Type B pancreatic cell (in vitro differentiated cells): ENCODE measurements at regions not wholly inside any gene's neighbourhood (a gene's known extent, or its start where the extent isn't known, plus 50 kb on each side); places are given as distances from the start of the nearest gene placed in this dataset.

Source experiments
- DNase-seq: peaks from one replicate; pipeline ENCODE4 v3.0.0; 2021; ENCODE audit warnings: mixed read lengths; ENCODE audit not compliant: unreplicated experiment; ENCODE audit errors: extremely low spot score
- H3K27ac Mint-ChIP-seq: 2 replicates; pipeline ENCODE4 v1.8.0; 2021; ENCODE audit warnings: mild to moderate bottlenecking, mixed read lengths
- H3K27me3 Mint-ChIP-seq: 2 replicates; pipeline ENCODE4 v1.8.0; 2021; ENCODE audit warnings: mixed read lengths
- H3K36me3 Mint-ChIP-seq: 2 replicates; pipeline ENCODE4 v1.8.0; 2021; ENCODE audit warnings: mixed read lengths
- H3K4me1 Mint-ChIP-seq: one replicate; pipeline ENCODE4 v1.8.0; 2021; ENCODE audit warnings: mixed read lengths; ENCODE audit not compliant: unreplicated experiment
- H3K4me3 Mint-ChIP-seq: 2 replicates; pipeline ENCODE4 v1.8.0; 2021; ENCODE audit warnings: mild to moderate bottlenecking, mixed read lengths
- H3K9me3 Mint-ChIP-seq: 2 replicates; pipeline ENCODE4 v1.8.0; 2021; ENCODE audit warnings: mixed read lengths
- CTCF ChIP-seq: fragments of 200-600 bp; sonication (generic); conservative IDR thresholded peaks from 2 replicates; pipeline ENCODE4 v1.5.0; 2021; ENCODE audit warnings: antibody characterized with exemption, mild to moderate bottlenecking

DNA sequence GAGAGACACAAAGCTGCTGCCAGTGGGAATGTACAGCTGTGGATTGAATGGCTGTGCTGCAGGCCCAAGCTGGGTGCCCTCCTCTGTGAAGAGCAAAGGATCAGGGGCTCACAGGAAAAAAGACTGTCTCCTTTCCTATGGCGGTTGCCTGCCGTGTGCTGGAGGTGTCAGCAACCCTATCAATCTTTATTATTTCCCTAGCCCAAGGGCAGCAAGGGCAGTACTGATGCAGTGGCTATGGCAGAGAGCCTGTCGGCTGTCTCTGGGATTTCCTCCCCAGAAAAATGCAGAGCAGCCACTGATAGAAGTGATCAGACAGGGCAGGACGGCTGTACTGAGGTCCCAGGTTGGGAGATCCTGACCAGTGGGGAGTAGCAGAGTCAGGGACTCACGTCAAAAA is 117.3 kb upstream of the CDH12 start:
- Mint-ChIP-seq H3K36me3 (no peaks in the 10 kb centered on the region), H3K27ac (no peak overlapping the region), H3K4me1 (no peaks in the 10 kb centered on the region), H3K9me3 (peaks cover 11% of the 10 kb centered on the region), H3K4me3 (no peak overlapping the region), H3K27me3 (no peaks in the 10 kb centered on the region)
- DNase-seq: no peak
- no peak for TF ChIP-seq CTCF

DNA sequence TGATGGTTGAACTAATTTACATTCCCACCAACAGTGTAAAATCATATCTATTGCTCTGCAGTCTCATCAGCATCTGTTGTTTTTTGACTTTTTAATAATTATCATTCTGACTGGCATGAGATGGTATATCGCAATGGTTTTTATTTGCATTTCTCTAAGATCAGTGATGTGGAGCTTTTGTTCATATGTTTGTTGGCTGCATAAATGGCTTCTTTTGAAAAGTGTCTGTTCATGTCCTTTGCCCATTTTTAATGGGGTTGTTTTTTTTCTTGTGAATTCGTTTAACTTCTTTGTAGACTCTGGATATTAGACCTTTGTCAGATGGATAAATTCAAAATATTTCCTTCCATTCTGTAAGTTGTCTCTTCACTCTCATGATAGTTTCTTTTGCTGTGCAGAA is 115.2 kb upstream of the CDH12 start:
- Mint-ChIP-seq H3K4me3 (no peak overlapping the region), H3K9me3 (peaks cover 11% of the 10 kb centered on the region), H3K4me1 (no peaks in the 10 kb centered on the region), H3K36me3 (no peaks in the 10 kb centered on the region), H3K27ac (no peak overlapping the region), H3K27me3 (no peaks in the 10 kb centered on the region)
- DNase-seq: no peak
- TF ChIP-seq CTCF: no peak

DNA sequence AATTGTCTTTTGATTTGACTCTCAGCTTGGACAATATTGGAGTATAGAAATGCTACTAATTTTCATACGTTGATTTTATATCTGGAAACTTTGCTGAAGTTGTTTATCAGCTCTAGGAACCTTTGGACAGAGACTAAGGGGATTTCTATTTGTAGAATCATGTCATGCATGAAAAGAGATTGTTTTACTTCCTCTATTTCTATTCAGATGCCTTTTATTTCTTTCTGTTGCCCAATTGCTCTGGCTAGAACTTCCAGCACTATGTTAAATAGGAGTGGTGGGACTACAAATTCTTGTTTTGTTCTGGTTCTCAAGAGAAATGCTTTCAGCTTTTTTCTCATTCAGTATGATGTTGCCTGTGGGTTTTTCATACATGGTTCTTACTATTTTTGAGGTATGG is 112.8 kb upstream of the CDH12 start:
- H3K36me3 Mint-ChIP-seq: no peaks in the 10 kb centered on the region
- TF ChIP-seq CTCF: no peak
- H3K27me3 Mint-ChIP-seq: no peaks in the 10 kb centered on the region
- DNase-seq: no peak
- H3K4me3 Mint-ChIP-seq: no peak overlapping the region
- no peak overlapping the region for H3K27ac Mint-ChIP-seq
- H3K4me1 Mint-ChIP-seq: no peaks in the 10 kb centered on the region
- peaks cover 11% of the 10 kb centered on the region for H3K9me3 Mint-ChIP-seq

DNA sequence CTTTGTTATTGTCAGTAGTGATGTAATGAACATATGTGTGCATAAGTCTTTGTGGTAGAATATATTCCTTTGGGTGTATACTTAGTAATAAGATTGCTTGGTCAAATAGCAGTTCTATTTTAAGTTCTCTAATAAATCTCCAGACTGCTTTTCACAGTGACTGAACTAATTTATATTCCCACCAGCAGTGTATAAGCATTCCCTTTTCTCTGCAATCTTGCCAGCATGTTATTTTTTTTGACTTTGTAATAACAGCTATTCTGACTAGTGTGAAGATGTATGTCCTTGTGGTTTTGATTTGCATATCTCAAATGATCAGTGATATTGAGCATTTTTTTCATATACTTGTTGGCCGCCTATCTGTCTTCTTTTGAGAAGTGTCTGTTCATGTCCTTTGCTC is 111.5 kb upstream of the CDH12 start:
- Mint-ChIP-seq H3K27ac (no peak overlapping the region), H3K36me3 (no peaks in the 10 kb centered on the region), H3K4me3 (no peak overlapping the region), H3K4me1 (no peaks in the 10 kb centered on the region), H3K9me3 (peaks cover 11% of the 10 kb centered on the region), H3K27me3 (no peaks in the 10 kb centered on the region)
- no peak for TF ChIP-seq CTCF
- no peak for DNase-seq

DNA sequence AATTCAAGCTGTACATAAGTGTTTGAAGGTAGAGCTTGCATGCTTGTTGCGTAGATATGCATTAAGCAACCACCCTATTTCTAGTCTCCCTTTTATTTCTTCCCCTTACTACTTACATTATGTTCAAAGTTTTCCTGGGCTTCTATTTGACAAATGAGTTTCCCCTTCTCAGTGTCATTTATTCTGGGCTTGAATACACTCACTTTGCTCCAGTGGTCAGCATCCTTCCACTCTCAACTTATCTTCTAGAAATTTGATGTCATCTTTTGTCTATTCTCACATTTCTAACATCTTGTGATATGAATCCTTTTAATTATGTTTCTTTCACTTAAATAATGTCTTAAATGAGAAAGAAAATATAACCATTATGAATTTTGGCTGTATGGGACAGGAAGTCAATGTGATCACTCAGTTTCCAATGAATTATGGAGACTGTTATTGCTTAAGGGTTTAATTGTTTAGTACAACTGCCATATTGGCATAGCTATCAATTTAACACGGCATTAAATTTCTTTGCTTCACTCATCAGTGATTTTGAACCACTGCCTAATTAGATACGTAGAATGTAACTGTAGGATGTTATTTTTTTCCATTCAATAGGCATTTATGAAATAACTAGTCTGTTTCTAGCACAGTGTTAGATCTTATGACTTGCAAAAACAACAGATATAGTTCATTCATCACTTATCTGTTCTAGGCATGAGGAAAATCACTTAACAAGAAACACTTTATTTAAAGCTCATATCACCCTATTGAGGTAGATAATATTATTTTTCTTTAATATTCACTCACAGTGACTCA is 105.5 kb upstream of the CDH12 start:
- Mint-ChIP-seq H3K27me3 (no peaks in the 10 kb centered on the region), H3K4me3 (no peak overlapping the region), H3K9me3 (no peaks in the 10 kb centered on the region), H3K36me3 (no peaks in the 10 kb centered on the region), H3K4me1 (no peaks in the 10 kb centered on the region), H3K27ac (no peak overlapping the region)
- DNase-seq: no peak
- no peak for TF ChIP-seq CTCF

DNA sequence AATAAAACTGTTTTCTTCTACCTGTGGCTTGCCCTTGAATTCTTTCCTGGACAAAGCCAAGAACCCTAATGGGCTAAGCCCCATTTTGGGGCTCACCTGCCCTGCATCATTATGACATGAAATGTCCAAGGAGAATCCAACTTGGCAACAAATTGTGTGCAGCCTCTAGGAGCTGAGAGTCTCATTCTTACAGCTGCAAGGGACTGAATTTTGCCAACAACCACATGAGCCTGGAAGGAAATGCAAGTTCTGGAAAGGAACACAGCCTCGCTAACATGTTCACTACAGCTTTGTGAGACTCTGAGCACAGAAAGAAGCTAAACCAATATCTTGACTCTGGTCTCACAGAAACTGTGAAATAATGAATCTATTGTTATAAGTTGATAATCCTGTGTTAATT is 94.8 kb upstream of the CDH12 start:
- Mint-ChIP-seq H3K9me3 (no peaks in the 10 kb centered on the region), H3K4me3 (no peak overlapping the region), H3K36me3 (no peaks in the 10 kb centered on the region), H3K27me3 (no peaks in the 10 kb centered on the region), H3K4me1 (no peaks in the 10 kb centered on the region), H3K27ac (no peak overlapping the region)
- TF ChIP-seq CTCF: no peak
- no peak for DNase-seq
